ENCODE measurements at regions not wholly inside any gene's neighbourhood (a gene's known extent, or its start where the extent isn't known, plus 50 kb on each side); places are given as distances from the start of the nearest gene placed in this dataset.
"Not testable (repeated sequence)": the region's sequence is repeated elsewhere in the genome, so short reads cannot be mapped to it uniquely, and the experiment has no call there.

DNA sequence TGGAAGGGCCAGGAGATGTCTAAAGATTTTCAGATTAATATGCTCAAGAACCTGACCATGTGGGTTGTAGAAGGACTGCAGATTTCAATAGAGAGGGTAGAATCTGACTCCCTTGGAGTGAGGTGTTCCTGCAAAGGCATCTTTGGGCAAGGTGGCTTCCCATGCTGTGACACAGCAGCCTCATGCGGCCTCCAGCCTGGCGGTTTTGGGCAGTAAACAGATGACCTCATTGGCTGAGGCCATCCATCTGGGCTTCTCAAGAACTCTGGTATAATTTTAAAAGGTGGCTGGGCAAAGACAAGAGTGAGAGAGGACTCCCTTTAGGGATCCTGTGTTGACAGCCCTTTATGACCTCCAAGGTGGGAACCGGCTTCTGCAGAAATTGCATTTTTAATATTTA lies 90.3 kb upstream of the ERCC6L2 start:
- peaks cover 3% of the 10 kb centered on the region; the same call in 1 of the 2 replicates for H3K4me1 ChIP-seq (ENCODE audit: insufficient read depth, low read length)
- no peaks in the 10 kb centered on the region for H3K27me3 ChIP-seq (ENCODE audit: insufficient read depth, low read length)
- no peaks in the 10 kb centered on the region for H3K9me3 ChIP-seq (ENCODE audit: insufficient read depth, low read depth, low read length)
- H3K4me3 ChIP-seq (ENCODE audit: low read length): no peak overlapping the region
- no peaks in the 10 kb centered on the region for H3K36me3 ChIP-seq (ENCODE audit: insufficient read depth, low read length)
- no peak overlapping the region for H3K9ac ChIP-seq (ENCODE audit: low read depth, low read length)
- H3K27ac ChIP-seq (ENCODE audit: low read depth, low read length): no peak overlapping the region
- 92% methylated on average over 3 of the region's 3 CpGs for WGBS

DNA sequence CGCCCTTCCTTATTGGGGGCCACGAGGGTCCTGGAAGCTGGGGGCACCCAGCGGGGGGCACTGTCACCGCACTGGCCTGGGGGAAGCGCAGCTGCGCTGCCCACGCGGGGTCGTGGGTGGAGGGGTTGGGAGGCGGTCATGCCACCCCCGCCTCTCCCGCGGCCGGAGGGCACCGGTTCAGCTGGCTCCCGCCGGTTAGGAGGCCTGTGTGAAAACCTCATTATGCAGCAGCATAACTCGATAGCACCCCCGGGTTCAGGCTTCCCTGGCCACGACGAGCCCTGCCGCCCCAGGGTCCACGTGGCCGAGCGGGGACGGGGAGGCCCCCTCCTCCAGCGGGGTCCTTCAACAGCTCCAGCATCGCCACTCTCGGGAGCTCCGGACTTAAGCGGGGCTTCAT lies 91.2 kb upstream of the ERCC6L2 start:
- Histone ChIP-seq H3K27ac (ENCODE audit: low read depth, low read length) (no peak overlapping the region), H3K27me3 (ENCODE audit: insufficient read depth, low read length) (no peaks in the 10 kb centered on the region), H3K4me3 (ENCODE audit: low read length) (no peak overlapping the region), H3K36me3 (ENCODE audit: insufficient read depth, low read length) (no peaks in the 10 kb centered on the region), H3K9me3 (ENCODE audit: insufficient read depth, low read depth, low read length) (no peaks in the 10 kb centered on the region), H3K9ac (ENCODE audit: low read depth, low read length) (no peak overlapping the region), H3K4me1 (ENCODE audit: insufficient read depth, low read length) (peaks cover 3% of the 10 kb centered on the region; the same call in 1 of the 2 replicates)
- 94% methylated on average over 31 of the region's 31 CpGs for WGBS

DNA sequence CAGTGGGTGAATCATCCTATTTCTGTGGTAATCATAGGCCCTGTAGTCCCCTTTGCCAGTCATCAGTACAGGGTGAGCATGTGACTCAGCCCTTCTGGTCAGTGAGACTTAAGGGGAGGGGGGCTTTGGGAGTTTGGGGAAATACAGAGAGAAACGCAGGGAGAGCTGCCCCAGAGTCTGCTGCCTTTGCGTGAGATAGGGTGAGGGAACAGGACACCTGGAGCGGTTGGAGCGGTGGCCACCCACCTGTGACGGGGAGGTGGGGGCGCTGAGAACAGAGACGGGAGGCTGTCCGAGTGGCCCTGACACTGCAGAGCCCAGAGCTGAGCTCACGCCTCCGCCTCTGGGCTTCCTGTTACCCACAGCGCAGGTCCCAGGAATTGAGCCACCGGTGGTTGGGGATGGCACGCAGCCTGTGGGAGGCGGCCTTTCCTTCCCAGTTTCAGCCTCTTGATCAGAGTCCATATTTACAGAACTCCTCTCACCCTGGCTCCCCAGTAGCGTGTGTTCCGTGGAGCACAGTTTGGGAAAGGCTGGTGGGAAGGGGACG lies 92.0 kb upstream of the ERCC6L2 start:
- Histone ChIP-seq H3K27ac (ENCODE audit: low read depth, low read length) (no peak overlapping the region), H3K4me1 (ENCODE audit: insufficient read depth, low read length) (peaks cover 3% of the 10 kb centered on the region; the same call in 1 of the 2 replicates)
- WGBS: 91% methylated on average over 17 of the region's 17 CpGs

GRCh38 chr9:95780751-95781150 lies 94.7 kb upstream of the ERCC6L2 start:
- 95% methylated on average over 6 of the region's 6 CpGs for WGBS

More for the DNA sequence above, 92.0 kb upstream of the ERCC6L2 start:
- no peak overlapping the region for H3K9ac ChIP-seq (ENCODE audit: low read depth, low read length)
- no peaks in the 10 kb centered on the region for H3K9me3 ChIP-seq (ENCODE audit: insufficient read depth, low read depth, low read length)
- H3K36me3 ChIP-seq (ENCODE audit: insufficient read depth, low read length): no peaks in the 10 kb centered on the region
- no peaks in the 10 kb centered on the region for H3K27me3 ChIP-seq (ENCODE audit: insufficient read depth, low read length)
- no peak overlapping the region for H3K4me3 ChIP-seq (ENCODE audit: low read length)

DNA sequence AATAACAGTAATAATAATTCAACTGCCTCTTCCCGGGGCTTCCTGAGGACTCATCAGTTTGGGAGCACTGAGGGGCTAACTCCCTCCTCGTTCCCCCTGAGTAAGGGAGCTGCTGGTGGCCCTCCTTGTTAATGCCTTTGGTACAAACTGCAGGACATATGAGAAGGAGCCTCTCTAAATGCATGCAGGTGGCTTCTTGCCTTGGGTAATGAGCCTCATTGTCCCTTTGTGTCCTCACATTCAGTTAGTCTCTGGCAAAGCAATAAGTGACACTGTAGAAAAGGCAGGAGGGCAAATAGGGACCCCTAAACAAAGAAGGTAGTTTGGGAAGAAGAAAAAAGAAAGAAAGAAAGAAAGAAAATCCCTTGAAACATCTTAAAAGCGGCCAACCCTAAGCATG lies 95.4 kb upstream of the ERCC6L2 start:
- Histone ChIP-seq H3K36me3 (ENCODE audit: insufficient read depth, low read length) (no peaks in the 10 kb centered on the region), H3K9ac (ENCODE audit: low read depth, low read length) (no peak overlapping the region), H3K27me3 (ENCODE audit: insufficient read depth, low read length) (no peaks in the 10 kb centered on the region), H3K4me3 (ENCODE audit: low read length) (no peak overlapping the region), H3K27ac (ENCODE audit: low read depth, low read length) (no peak overlapping the region), H3K9me3 (ENCODE audit: insufficient read depth, low read depth, low read length) (no peaks in the 10 kb centered on the region), H3K4me1 (ENCODE audit: insufficient read depth, low read length) (no peaks in the 10 kb centered on the region)
- 87% methylated on average over 3 of the region's 3 CpGs for WGBS

More at GRCh38 chr9:95780751-95781150, 94.7 kb upstream of the ERCC6L2 start:
- no peaks in the 10 kb centered on the region for H3K9me3 ChIP-seq (ENCODE audit: insufficient read depth, low read depth, low read length)
- H3K27ac ChIP-seq (ENCODE audit: low read depth, low read length): no peak overlapping the region
- no peak overlapping the region for H3K4me3 ChIP-seq (ENCODE audit: low read length)
- H3K36me3 ChIP-seq (ENCODE audit: insufficient read depth, low read length): no peaks in the 10 kb centered on the region
- H3K9ac ChIP-seq (ENCODE audit: low read depth, low read length): no peak overlapping the region
- H3K27me3 ChIP-seq (ENCODE audit: insufficient read depth, low read length): no peaks in the 10 kb centered on the region
- 0 out of 2 replicates have a peak, but pooled peaks cover 3% of the 10 kb centered on the region for H3K4me1 ChIP-seq (ENCODE audit: insufficient read depth, low read length)

GRCh38 chr9:95779597-95779996 lies 95.9 kb upstream of the ERCC6L2 start:
- not testable (repeated sequence) for H3K9ac ChIP-seq (ENCODE audit: low read depth, low read length); H3K36me3 ChIP-seq (ENCODE audit: insufficient read depth, low read length); H3K4me3 ChIP-seq (ENCODE audit: low read length); H3K27ac ChIP-seq (ENCODE audit: low read depth, low read length); H3K4me1 ChIP-seq (ENCODE audit: insufficient read depth, low read length); H3K27me3 ChIP-seq (ENCODE audit: insufficient read depth, low read length); H3K9me3 ChIP-seq (ENCODE audit: insufficient read depth, low read depth, low read length)
- WGBS: 93% methylated on average over 6 of the region's 7 CpGs

DNA sequence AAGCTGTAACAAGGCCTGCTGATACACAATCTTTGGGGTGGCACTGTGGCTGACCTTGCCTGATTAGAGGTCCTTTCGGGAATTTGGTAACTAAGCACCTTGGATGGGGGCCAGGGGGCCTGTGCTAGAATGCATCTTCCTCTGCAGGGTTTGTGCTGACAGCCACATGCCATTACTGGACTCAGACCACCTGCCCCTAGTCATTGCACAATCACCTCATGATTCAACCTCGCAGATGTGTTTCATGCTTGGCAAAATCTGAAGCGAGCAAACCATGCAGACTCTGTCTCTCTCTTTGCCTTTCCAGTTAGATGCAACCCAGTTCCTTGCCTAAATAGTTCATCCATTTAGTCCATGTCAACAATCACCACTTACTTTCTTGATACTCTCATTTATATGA lies 96.5 kb upstream of the ERCC6L2 start:
- Histone ChIP-seq H3K9me3 (ENCODE audit: insufficient read depth, low read depth, low read length) (no peaks in the 10 kb centered on the region), H3K36me3 (ENCODE audit: insufficient read depth, low read length) (no peaks in the 10 kb centered on the region), H3K9ac (ENCODE audit: low read depth, low read length) (no peak overlapping the region), H3K4me1 (ENCODE audit: insufficient read depth, low read length) (no peaks in the 10 kb centered on the region), H3K27ac (ENCODE audit: low read depth, low read length) (no peak overlapping the region), H3K27me3 (ENCODE audit: insufficient read depth, low read length) (no peaks in the 10 kb centered on the region), H3K4me3 (ENCODE audit: low read length) (no peak overlapping the region)
- WGBS: 97% methylated on average over 3 of the region's 3 CpGs

GRCh38 chr9:95777136-95777535 lies 98.4 kb upstream of the ERCC6L2 start:
- H3K27me3 ChIP-seq (ENCODE audit: insufficient read depth, low read length): no peaks in the 10 kb centered on the region
- H3K27ac ChIP-seq (ENCODE audit: low read depth, low read length): no peak overlapping the region
- H3K36me3 ChIP-seq (ENCODE audit: insufficient read depth, low read length): no peaks in the 10 kb centered on the region
- H3K9ac ChIP-seq (ENCODE audit: low read depth, low read length): no peak overlapping the region
- no peak overlapping the region for H3K4me3 ChIP-seq (ENCODE audit: low read length)
- peaks cover 11% of the 10 kb centered on the region for H3K4me1 ChIP-seq (ENCODE audit: insufficient read depth, low read length)
- H3K9me3 ChIP-seq (ENCODE audit: insufficient read depth, low read depth, low read length): no peaks in the 10 kb centered on the region

- Histone ChIP-seq H3K4me1 (ENCODE audit: insufficient read depth, low read length) (peaks cover 21% of the 10 kb centered on the region), H3K4me3 (ENCODE audit: low read length) (no peak overlapping the region), H3K27me3 (ENCODE audit: insufficient read depth, low read length) (no peaks in the 10 kb centered on the region), H3K9me3 (ENCODE audit: insufficient read depth, low read depth, low read length) (no peaks in the 10 kb centered on the region), H3K36me3 (ENCODE audit: insufficient read depth, low read length) (no peaks in the 10 kb centered on the region), H3K27ac (ENCODE audit: low read depth, low read length) (no peak overlapping the region), H3K9ac (ENCODE audit: low read depth, low read length) (no peak overlapping the region)
These were observed 99.3 kb upstream of the ERCC6L2 start for GRCh38 chr9:95776176-95776575.

DNA sequence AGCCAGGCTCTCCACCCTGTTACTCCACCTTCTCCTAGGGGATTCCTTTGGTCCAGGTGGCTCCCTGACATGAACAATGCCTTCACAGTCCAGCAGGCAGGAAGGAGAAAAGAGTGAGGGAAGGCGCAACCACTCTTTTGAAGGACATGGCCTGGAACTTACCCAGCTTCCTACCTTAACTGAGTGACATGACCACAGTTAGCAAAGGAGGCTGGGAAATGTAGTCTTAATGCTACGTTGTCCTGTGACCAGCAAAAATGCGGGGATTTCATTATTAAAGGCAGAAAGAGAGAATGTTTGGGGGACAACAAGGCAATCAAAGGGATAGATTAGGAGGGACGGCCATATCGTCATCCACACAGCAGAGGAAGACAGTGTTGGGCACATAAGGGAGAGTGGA lies 100.3 kb upstream of the ERCC6L2 start:
- Histone ChIP-seq H3K4me1 (ENCODE audit: insufficient read depth, low read length) (peaks cover 31% of the 10 kb centered on the region), H3K36me3 (ENCODE audit: insufficient read depth, low read length) (no peaks in the 10 kb centered on the region), H3K9me3 (ENCODE audit: insufficient read depth, low read depth, low read length) (no peaks in the 10 kb centered on the region), H3K27ac (ENCODE audit: low read depth, low read length) (no peak overlapping the region), H3K4me3 (ENCODE audit: low read length) (no peak overlapping the region), H3K9ac (ENCODE audit: low read depth, low read length) (no peak overlapping the region), H3K27me3 (ENCODE audit: insufficient read depth, low read length) (peaks cover 4% of the 10 kb centered on the region; the same call in 1 of the 2 replicates)
- 95% methylated on average over 5 of the region's 5 CpGs for WGBS

- no peak overlapping the region for H3K4me3 ChIP-seq (ENCODE audit: low read length)
- no peaks in the 10 kb centered on the region for H3K36me3 ChIP-seq (ENCODE audit: insufficient read depth, low read length)
- peaks cover 14% of the 10 kb centered on the region; the same call in 1 of the 2 replicates for H3K27me3 ChIP-seq (ENCODE audit: insufficient read depth, low read length)
- H3K9ac ChIP-seq (ENCODE audit: low read depth, low read length): no peak overlapping the region
- no peak overlapping the region for H3K27ac ChIP-seq (ENCODE audit: low read depth, low read length)
- no peaks in the 10 kb centered on the region for H3K9me3 ChIP-seq (ENCODE audit: insufficient read depth, low read depth, low read length)
- H3K4me1 ChIP-seq (ENCODE audit: insufficient read depth, low read length): peaks cover 34% of the 10 kb centered on the region
- 87% methylated on average over 3 of the region's 3 CpGs for WGBS
These were observed 102.5 kb upstream of the ERCC6L2 start for GRCh38 chr9:95773053-95773418.
